Gastroesophageal sphincter (tissue), 4 donors: ENCODE measurements at regions not wholly inside any gene's neighbourhood (a gene's known extent, or its start where the extent isn't known, plus 50 kb on each side); places are given as distances from the start of the nearest gene placed in this dataset.

Experiments
- ATAC-seq: fragments of 150-250 bp; one replicate; pipeline ENCODE4 v1.9.1; 2016; ENCODE audit warnings: mild to moderate bottlenecking, moderate library complexity
- H3K27ac ChIP-seq, 4 donors: fragments of 200-600 bp; sonication (generic) in 3 of 4; 1 replicate in 3 of 4; 2 replicates in 1 of 4; pipeline ENCODE4 v1.5.1; 2016 to 2019
- H3K27me3 ChIP-seq: fragments of 200-600 bp; sonication (generic); one replicate; pipeline ENCODE4 v1.5.1; 2019
- H3K36me3 ChIP-seq, 2 donors: fragments of 200-600 bp; sonication (generic); one replicate each; pipeline ENCODE4 v1.5.1; 2019; ENCODE audit warnings: control low read depth in 1 of 2
- H3K4me1 ChIP-seq, 3 donors: fragments of 200-600 bp; sonication (generic); 1 replicate in 2 of 3; 2 replicates in 1 of 3; pipeline ENCODE4 v1.5.1; 2016 to 2019; ENCODE audit warnings: control low read depth in 2 of 3
- H3K4me3 ChIP-seq, 2 donors: fragments of 200-600 bp; sonication (generic); one replicate each; pipeline ENCODE4 v1.5.1; 2019; ENCODE audit warnings: mild to moderate bottlenecking in 1 of 2, moderate library complexity in 1 of 2
- H3K9me3 ChIP-seq, 3 donors: fragments of 200-600 bp; sonication (generic); one replicate each; pipeline ENCODE4 v1.5.1; 2017 to 2019; ENCODE audit warnings: control low read depth in 2 of 3
- EP300 ChIP-seq: sonication (generic); formaldehyde crosslinking; IDR thresholded peaks from one replicate; pipeline ENCODE4 v1.6.1; 2017; ENCODE audit warnings: antibody characterized with exemption, mild to moderate bottlenecking
- POLR2A ChIP-seq, 2 donors: fragments of 450-650 bp; IDR thresholded peaks; one replicate each; pipeline ENCODE4 v1.6.1; 2017; ENCODE audit warnings: antibody characterized with exemption in 2 of 2, mild to moderate bottlenecking in 2 of 2, moderate library complexity in 1 of 2
- POLR2AphosphoS5 ChIP-seq: sonication (generic); formaldehyde crosslinking; IDR thresholded peaks from one replicate; pipeline ENCODE4 v1.6.1; 2017; ENCODE audit warnings: antibody characterized with exemption
- WGBS, 2 donors: methylation state at CpG; one replicate each; pipeline ENCODE4 v1.1.5; 2018; ENCODE audit warnings: low coverage in 1 of 2; 5-methylcytosine and 5-hydroxymethylcytosine counted together
- TF ChIP-seq, protein P1 (sequence below), 4 experiments: fragments of 200-600 bp in 2 of 4; fragments of 450-650 bp in 2 of 4; sonication (generic) in 1 of 4; IDR thresholded peaks; one replicate each; pipeline ENCODE4 v1.5.1; 2017 to 2019; ENCODE audit warnings: antibody characterized with exemption in 4 of 4, mild to moderate bottlenecking in 2 of 4, moderate library complexity in 2 of 4

DNA sequence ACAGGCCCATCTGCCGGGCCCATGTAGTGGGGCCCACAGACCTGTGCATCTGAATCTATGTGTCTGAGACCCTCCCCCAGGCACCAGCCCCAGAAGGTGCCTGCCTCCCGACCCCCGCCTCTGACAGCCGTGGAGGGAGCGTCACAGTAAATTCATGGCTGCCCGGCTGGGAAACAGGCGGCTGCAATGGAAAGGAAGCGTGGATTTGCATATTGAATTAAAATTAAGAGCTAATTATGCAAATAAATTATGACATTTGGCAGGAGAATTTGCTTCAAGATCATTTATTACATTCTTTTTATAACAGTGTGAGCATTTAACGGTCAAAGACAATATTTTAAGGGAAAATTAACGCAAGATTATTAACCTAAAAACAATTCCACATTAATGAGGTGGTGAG lies 92.3 kb downstream of the HIF1AN start:
- Histone ChIP-seq H3K27ac (no peak overlapping the region), H3K9me3 (no peaks in the 10 kb centered on the region), H3K4me3 (no peak overlapping the region), H3K27me3 (peaks cover 90% of the 10 kb centered on the region), H3K4me1 (no peaks in the 10 kb centered on the region), H3K36me3 (no peaks in the 10 kb centered on the region)
- WGBS, 2 donors = 52 to 68% methylated on average over 5 to 6 of the region's 10 CpGs
- ATAC-seq = no peak
- TF ChIP-seq POLR2A (IDR thresholded peaks at IDR 0.05) (no peak), EP300 (no peak), POLR2AphosphoS5 (no peak)
- TF ChIP-seq, protein P1, sequence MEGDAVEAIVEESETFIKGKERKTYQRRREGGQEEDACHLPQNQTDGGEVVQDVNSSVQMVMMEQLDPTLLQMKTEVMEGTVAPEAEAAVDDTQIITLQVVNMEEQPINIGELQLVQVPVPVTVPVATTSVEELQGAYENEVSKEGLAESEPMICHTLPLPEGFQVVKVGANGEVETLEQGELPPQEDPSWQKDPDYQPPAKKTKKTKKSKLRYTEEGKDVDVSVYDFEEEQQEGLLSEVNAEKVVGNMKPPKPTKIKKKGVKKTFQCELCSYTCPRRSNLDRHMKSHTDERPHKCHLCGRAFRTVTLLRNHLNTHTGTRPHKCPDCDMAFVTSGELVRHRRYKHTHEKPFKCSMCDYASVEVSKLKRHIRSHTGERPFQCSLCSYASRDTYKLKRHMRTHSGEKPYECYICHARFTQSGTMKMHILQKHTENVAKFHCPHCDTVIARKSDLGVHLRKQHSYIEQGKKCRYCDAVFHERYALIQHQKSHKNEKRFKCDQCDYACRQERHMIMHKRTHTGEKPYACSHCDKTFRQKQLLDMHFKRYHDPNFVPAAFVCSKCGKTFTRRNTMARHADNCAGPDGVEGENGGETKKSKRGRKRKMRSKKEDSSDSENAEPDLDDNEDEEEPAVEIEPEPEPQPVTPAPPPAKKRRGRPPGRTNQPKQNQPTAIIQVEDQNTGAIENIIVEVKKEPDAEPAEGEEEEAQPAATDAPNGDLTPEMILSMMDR (IDR thresholded peaks at IDR 0.05) = no peak

DNA sequence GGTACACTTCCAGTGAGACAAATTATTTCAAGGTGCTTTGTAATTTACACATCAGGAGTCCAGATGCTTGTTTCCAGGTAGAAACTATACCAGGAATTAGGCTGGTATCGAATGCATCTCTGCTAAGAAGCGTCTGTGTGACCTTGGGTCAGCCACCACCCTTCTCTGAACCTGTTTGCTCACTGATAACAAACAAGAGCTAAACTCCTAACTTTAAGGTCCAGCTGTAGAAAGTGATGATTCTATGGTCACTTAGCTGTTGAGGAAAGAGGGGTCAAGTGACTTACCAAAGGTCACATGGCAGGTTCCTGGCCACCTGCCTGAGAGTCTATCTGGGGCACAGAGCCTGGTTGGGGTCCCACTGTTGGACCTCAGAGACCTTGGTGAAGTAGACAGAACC lies 95.4 kb downstream of the HIF1AN start:
- Histone ChIP-seq H3K27ac (no peak overlapping the region), H3K27me3 (peaks cover 72% of the 10 kb centered on the region), H3K4me3 (no peak overlapping the region), H3K9me3 (no peaks in the 10 kb centered on the region), H3K4me1 (no peaks in the 10 kb centered on the region), H3K36me3 (no peaks in the 10 kb centered on the region)
- WGBS, 2 donors = 84 to 100% methylated on average over 1 to 2 of the region's 2 CpGs
- TF ChIP-seq, protein P1 (IDR thresholded peaks at IDR 0.05) = no peak
- TF ChIP-seq POLR2AphosphoS5 (no peak), EP300 (no peak), POLR2A (IDR thresholded peaks at IDR 0.05) (no peak)
- no peak for ATAC-seq

DNA sequence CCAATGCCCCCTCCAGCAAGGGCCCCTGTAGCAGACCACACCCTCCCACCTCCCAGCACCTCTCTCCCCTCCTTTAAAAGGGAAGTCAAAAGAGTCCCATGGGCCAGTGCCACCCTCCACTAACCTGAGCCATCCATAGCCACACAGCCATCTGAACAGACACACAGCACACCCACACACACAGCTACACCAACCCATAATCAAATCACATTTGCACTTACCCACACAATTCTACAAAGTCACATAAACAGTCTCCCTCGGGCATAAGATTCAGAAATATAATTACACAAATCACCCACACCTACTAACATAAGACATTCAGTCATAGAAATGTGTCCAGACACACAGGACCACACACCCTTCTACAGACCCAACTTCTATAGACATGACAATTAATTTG lies 96.3 kb downstream of the HIF1AN start:
- TF ChIP-seq, protein P1 (IDR thresholded peaks at IDR 0.05) = no peak
- TF ChIP-seq POLR2A (IDR thresholded peaks at IDR 0.05) (no peak), EP300 (no peak), POLR2AphosphoS5 (no peak)
- no peaks in the 10 kb centered on the region for H3K36me3 ChIP-seq
- H3K4me3 ChIP-seq = no peak overlapping the region
- peaks cover 72% of the 10 kb centered on the region for H3K27me3 ChIP-seq
- H3K9me3 ChIP-seq = no peaks in the 10 kb centered on the region
- H3K4me1 ChIP-seq = no peaks in the 10 kb centered on the region
- ATAC-seq = no peak
- H3K27ac ChIP-seq = no peak overlapping the region
- 18% methylated on average over 1 of the region's 1 CpG; no CpG with 5 or more reads in 1 of the 2 donors for WGBS, 2 donors

DNA sequence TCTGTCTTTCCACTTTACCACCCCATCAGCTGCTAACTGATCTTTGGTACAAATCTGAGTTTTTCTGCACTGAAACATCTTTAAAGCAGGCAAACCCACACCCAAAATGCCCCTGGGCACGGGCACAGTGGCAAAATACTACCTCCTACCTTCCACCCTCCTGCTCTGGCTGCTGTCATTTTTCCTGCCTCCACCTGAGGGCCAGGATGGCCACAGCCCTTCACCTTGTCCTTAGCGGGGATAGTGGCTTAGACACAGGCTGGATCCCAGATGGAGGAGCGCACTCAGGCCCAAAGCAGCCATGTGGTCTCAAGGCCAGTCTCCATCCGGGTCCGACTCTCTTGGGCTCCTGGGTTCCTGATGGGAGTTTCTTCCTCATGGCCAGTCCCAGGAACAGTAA lies 98.3 kb downstream of the HIF1AN start:
- ATAC-seq = no peak

More for the DNA sequence above, 98.3 kb downstream of the HIF1AN start:
- H3K4me3 ChIP-seq = no peak overlapping the region
- TF ChIP-seq POLR2AphosphoS5 = no peak
- TF ChIP-seq, protein P1 (IDR thresholded peaks at IDR 0.05) = no peak
- TF ChIP-seq POLR2A (IDR thresholded peaks at IDR 0.05) = no peak
- TF ChIP-seq EP300 = no peak
- peaks cover 72% of the 10 kb centered on the region for H3K27me3 ChIP-seq
- no peaks in the 10 kb centered on the region for H3K9me3 ChIP-seq
- no peaks in the 10 kb centered on the region for H3K4me1 ChIP-seq
- WGBS, 2 donors = 63% methylated on average over 4 of the region's 5 CpGs; no CpG with 5 or more reads in 1 of the 2 donors
- H3K27ac ChIP-seq = no peak overlapping the region
- no peaks in the 10 kb centered on the region for H3K36me3 ChIP-seq
